ENCODE measurements at regions not wholly inside any gene's neighbourhood (a gene's known extent, or its start where the extent isn't known, plus 50 kb on each side); places are given as distances from the start of the nearest gene placed in this dataset.

DNA sequence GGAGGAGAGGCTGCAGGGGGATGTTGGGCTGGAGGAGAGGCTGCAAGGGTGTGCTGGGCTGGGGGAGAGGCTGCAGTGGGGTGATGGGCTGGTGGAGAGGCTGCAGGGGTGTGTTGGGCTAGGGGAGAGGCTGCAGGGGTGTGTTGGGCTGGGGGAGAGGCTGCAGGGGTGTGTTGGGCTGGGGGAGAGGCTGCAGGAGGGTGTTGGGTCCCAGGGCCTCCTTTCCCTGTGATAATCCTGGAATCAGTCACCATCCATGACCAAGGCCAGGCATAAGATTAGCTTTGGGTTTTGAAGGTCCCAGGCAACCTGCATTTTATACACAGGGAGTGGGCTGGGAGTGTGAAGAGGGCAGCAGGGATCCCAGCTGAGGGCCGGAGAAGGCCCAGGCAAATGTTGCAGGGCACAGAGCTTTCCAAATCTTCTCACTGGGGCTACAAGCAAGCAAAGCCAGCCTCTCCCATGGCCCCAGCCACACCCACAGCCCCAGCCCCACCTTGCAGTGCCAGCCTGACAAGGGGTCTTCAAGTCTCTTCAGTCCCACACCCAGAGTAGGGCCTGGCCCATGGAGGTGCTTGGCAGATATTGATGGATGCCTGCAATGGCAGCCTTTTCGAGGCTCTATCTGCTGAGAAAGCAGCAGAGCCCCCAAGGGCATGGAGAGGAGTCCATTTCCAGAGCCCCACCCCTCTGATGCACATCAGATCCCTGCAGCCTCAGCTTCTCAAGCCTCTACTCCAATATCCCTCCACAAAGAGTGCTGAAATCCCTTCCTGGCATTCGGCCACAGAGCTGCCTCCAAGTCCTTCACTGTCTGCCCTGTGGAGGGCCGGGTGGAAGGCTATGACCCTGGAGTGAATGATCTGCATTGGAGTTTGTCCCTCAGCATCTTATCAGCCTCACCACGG is 50.3 kb upstream of the GLI2 start:
- H3K9me3 Mint-ChIP-seq = no peaks in the 10 kb centered on the region
- no peaks in the 10 kb centered on the region for H3K36me3 Mint-ChIP-seq (ENCODE audit: low read depth)
- no peak overlapping the region for H3K27ac Mint-ChIP-seq
- H3K4me1 Mint-ChIP-seq (ENCODE audit: low read depth) = no peaks in the 10 kb centered on the region
- no peak overlapping the region for H3K4me3 Mint-ChIP-seq
- peaks cover 10% of the 10 kb centered on the region for H3K27me3 Mint-ChIP-seq (ENCODE audit: low read depth)
